NB4 (cell line): ENCODE measurements at regions not wholly inside any gene's neighbourhood (a gene's known extent, or its start where the extent isn't known, plus 50 kb on each side); places are given as distances from the start of the nearest gene placed in this dataset.
A peak's percentile ranks its signal among the peaks of the same experiment; 100 is the strongest.

Source experiments
- DNase-seq: peaks from one replicate; pipeline ENCODE4 v3.0.0; 2010; ENCODE audit warnings: low read depth
- H3K4me3 ChIP-seq: one replicate; pipeline ENCODE4 v1.5.1; 2011; ENCODE audit warnings: mild to moderate bottlenecking, low read depth, low read length, moderate library complexity
- MAX ChIP-seq: IDR thresholded peaks from 2 replicates; pipeline ENCODE4 v1.6.1; 2011; ENCODE audit warnings: low read depth, low read length
- MYC ChIP-seq: IDR thresholded peaks from 2 replicates; pipeline ENCODE4 v1.6.1; 2011; ENCODE audit warnings: low read depth, low read length
- POLR2A ChIP-seq: IDR thresholded peaks from 2 replicates; pipeline ENCODE4 v1.6.1; 2011; ENCODE audit warnings: mild to moderate bottlenecking; ENCODE audit not compliant: insufficient read length; ENCODE audit errors: extremely low read depth
- TF ChIP-seq, protein P1 (sequence below): IDR thresholded peaks from one replicate; pipeline ENCODE4 v1.5.1; 2012; ENCODE audit warnings: low read depth, low read length

GRCh38 chr9:30172206-30172605 is 2212.2 kb upstream of the ACO1 start:
- no peak for DNase-seq
- TF ChIP-seq MYC (no peak), POLR2A (no peak), MAX (no peak)
- TF ChIP-seq, protein P1, sequence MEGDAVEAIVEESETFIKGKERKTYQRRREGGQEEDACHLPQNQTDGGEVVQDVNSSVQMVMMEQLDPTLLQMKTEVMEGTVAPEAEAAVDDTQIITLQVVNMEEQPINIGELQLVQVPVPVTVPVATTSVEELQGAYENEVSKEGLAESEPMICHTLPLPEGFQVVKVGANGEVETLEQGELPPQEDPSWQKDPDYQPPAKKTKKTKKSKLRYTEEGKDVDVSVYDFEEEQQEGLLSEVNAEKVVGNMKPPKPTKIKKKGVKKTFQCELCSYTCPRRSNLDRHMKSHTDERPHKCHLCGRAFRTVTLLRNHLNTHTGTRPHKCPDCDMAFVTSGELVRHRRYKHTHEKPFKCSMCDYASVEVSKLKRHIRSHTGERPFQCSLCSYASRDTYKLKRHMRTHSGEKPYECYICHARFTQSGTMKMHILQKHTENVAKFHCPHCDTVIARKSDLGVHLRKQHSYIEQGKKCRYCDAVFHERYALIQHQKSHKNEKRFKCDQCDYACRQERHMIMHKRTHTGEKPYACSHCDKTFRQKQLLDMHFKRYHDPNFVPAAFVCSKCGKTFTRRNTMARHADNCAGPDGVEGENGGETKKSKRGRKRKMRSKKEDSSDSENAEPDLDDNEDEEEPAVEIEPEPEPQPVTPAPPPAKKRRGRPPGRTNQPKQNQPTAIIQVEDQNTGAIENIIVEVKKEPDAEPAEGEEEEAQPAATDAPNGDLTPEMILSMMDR: no peak
- no peak overlapping the region for H3K4me3 ChIP-seq

DNA sequence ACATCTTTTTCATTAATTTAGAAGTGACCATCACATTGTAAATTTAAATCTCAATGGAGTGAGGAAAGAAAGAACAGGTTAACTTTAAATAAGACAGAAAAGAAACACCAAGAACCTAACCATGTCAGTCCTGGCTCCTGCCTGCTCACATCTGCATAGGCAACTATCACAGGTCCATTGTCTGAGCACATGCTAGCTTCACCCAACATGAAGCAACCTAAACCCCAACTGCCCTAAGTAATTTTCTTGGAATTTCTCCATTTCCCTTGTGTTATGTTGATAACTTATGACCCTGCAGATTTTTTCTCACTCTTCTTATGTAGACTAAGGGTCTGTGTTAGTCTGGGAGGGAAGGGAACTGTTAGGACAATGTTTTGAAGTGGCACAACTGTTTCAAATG is 2205.8 kb upstream of the ACO1 start:
- H3K4me3 ChIP-seq: no peak overlapping the region
- TF ChIP-seq, protein P1: no peak
- TF ChIP-seq POLR2A: no peak
- no peak for TF ChIP-seq MYC
- no peak for TF ChIP-seq MAX
- no peak for DNase-seq

GRCh38 chr9:30193421-30193820 is 2191.0 kb upstream of the ACO1 start:
- DNase-seq: no peak

GRCh38 chr9:30196941-30197340 is 2187.5 kb upstream of the ACO1 start:
- no peak for DNase-seq
- TF ChIP-seq POLR2A (no peak), MAX (no peak), MYC (no peak)
- TF ChIP-seq, protein P1: no peak

More at GRCh38 chr9:30193421-30193820, 2191.0 kb upstream of the ACO1 start:
- H3K4me3 ChIP-seq: no peak overlapping the region
- no peak for TF ChIP-seq MAX
- no peak for TF ChIP-seq POLR2A
- TF ChIP-seq MYC: no peak
- TF ChIP-seq, protein P1: no peak

GRCh38 chr9:30197453-30197852 is 2187.0 kb upstream of the ACO1 start:
- DNase-seq: no peak
- no peak overlapping the region for H3K4me3 ChIP-seq
- TF ChIP-seq, protein P1: no peak

More at GRCh38 chr9:30196941-30197340, 2187.5 kb upstream of the ACO1 start:
- no peak overlapping the region for H3K4me3 ChIP-seq

DNA sequence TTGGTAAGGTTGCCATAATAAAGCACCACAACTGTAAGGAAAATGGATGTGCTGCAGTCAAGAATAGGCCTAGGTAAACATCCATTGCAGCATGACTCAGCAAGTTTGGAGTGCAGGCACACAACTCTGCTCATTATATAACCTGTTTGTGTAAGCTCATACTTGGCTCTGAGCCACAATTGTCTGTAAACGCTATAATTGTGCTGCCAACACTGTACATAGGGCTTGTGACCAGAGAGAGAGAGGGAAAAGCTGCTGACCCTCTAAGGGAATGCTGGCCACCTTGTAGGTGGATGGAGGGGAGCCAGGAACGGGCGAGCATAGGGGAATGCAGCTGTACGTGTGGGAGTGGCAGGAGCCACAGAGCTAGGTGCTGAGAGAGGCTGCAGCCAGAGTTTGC is 2186.5 kb upstream of the ACO1 start:
- H3K4me3 ChIP-seq: no peak overlapping the region
- peak; percentile 37 for DNase-seq
- TF ChIP-seq MYC: no peak
- TF ChIP-seq, protein P1: no peak
- TF ChIP-seq MAX: no peak
